PFSK-1 (cell line): ENCODE measurements at regions not wholly inside any gene's neighbourhood (a gene's known extent, or its start where the extent isn't known, plus 50 kb on each side); places are given as distances from the start of the nearest gene placed in this dataset.

Experiments
- REST ChIP-seq, 2 experiments: IDR thresholded peaks; 2 replicates each; pipeline versions ENCODE4 v1.6.1 to v1.8.0; 2011 to 2012; ENCODE audit warnings: low read depth in 2 of 2, low read length in 2 of 2, control low read depth in 1 of 2, inconsistent platforms in 1 of 2, mild to moderate bottlenecking in 1 of 2, moderate library complexity in 1 of 2; ENCODE audit not compliant: insufficient read depth in 1 of 2
- SIN3A ChIP-seq: IDR thresholded peaks from 2 replicates; pipeline ENCODE4 v1.6.1; 2012; ENCODE audit warnings: mild to moderate bottlenecking, low read length, moderate library complexity, borderline replicate concordance; ENCODE audit not compliant: insufficient read depth

GRCh38 chr2:221245772-221246171, 326.3 kb downstream of the EPHA4 start:
- TF ChIP-seq REST (IDR thresholded peaks at IDR 0.05; ENCODE audit: insufficient read depth in 1 of 2, low read depth in 2 of 2, low read length in 2 of 2) (no peak), SIN3A (no peak)
